ENCODE measurements at regions not wholly inside any gene's neighbourhood (a gene's known extent, or its start where the extent isn't known, plus 50 kb on each side); places are given as distances from the start of the nearest gene placed in this dataset.

DNA sequence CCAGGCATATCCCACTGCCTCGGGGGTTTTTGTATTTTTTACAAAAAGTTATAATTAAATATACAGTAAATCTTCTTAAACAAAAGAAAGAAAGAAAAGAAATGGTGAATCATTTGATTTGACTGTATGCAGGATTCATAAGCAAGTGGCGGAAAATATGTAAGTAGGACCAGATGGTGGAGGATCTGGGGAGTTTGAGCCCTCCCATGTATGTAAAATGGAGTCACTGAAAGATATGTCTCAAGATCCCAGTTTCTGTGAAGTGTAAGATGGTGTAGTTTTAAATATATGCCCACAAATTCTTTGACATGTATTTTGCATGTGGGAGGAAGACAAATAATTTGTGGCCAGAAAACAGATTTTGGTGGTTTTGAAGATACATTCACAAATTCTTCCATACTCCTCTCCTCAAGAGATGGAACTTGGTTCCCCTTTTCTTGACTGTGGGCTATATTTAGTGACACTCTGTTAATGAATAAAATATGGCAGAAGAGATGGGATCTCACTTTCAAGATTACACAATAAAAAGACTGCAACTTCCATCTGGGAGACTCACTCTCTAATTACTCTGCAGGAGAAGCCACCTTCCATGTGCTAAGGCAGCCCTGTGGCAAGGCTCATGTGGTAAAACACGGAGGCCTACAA is 133.6 kb upstream of the S100G start:
- TF ChIP-seq, protein P1, sequence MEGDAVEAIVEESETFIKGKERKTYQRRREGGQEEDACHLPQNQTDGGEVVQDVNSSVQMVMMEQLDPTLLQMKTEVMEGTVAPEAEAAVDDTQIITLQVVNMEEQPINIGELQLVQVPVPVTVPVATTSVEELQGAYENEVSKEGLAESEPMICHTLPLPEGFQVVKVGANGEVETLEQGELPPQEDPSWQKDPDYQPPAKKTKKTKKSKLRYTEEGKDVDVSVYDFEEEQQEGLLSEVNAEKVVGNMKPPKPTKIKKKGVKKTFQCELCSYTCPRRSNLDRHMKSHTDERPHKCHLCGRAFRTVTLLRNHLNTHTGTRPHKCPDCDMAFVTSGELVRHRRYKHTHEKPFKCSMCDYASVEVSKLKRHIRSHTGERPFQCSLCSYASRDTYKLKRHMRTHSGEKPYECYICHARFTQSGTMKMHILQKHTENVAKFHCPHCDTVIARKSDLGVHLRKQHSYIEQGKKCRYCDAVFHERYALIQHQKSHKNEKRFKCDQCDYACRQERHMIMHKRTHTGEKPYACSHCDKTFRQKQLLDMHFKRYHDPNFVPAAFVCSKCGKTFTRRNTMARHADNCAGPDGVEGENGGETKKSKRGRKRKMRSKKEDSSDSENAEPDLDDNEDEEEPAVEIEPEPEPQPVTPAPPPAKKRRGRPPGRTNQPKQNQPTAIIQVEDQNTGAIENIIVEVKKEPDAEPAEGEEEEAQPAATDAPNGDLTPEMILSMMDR (IDR thresholded peaks at IDR 0.05), result no peak
- TF ChIP-seq POLR2A (IDR thresholded peaks at IDR 0.05), result no peak
